ENCODE measurements at regions not wholly inside any gene's neighbourhood (a gene's known extent, or its start where the extent isn't known, plus 50 kb on each side); places are given as distances from the start of the nearest gene placed in this dataset.

DNA sequence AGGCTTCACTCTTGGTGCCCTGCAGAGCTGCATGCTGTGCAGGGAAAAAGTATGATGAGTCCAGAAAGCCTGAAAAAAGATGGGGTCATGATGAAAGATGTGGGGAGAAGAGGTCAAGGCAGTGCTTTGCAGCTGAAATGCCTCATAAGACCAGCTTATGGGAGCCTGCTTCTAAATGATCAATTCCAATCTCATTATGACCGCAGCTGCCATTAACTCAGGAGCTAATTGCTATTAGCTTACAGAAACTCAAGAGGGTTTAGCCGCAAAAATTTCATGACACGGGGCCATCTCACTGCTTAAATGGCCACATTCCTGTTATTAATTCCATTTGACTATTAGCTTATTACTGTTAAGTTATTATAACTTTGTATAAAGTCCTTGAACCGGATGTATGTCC is 502.9 kb upstream of the ZMIZ1 start:
- peaks cover under 1% of the 10 kb centered on the region for H3K4me1 Mint-ChIP-seq

DNA sequence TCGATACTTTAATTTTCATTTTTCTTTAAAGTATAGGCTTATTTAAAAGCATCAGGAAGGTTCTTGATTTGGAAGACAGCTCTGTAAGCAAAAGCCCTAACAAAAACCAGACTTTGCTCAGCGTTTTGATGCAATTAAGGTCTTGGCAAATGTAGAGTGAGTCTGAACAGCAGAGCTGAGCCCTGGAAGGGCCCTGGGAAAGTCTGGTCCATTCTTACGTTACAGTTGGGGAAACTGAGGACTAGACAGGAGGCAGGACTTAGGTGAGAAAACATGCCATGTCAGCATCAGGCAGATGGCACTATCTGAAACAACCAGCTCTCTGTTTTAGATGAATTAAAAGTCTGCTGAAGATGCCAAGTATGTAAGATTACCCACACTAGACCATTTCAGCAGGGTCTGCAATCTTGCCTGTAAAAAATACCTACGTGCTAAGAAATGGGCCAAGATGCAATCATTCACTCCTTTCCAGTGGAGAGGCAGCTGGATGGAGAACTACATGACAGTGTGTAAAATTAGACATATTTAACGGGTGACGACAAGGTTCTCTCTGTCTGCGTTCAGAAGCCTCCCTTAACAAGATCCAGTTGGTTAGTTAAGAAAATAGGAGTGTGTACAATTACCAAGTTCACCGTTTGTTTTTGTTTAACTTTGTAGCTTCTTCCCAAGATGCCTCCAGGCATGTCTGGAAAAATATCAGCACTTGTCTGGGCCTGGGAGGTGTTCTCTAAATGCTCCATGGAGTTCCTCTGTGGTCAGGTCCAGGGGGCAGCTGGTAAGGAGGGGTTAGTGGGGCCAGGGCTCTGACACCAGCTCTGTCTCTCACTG is 502.3 kb upstream of the ZMIZ1 start:
- Mint-ChIP-seq H3K9me3 (peaks cover 3% of the 10 kb centered on the region), H3K27ac (no peak overlapping the region), H3K27me3 (peaks cover 3% of the 10 kb centered on the region), H3K4me1 (peaks cover 1% of the 10 kb centered on the region), H3K4me3 (no peak overlapping the region), H3K36me3 (ENCODE audit: low read depth) (no peaks in the 10 kb centered on the region)
- intact Hi-C loops (cut with micrococcal nuclease) = no loop called here
- no peak for DNase-seq

More for the DNA sequence above, 502.9 kb upstream of the ZMIZ1 start:
- no peak for DNase-seq
- peaks cover 3% of the 10 kb centered on the region for H3K9me3 Mint-ChIP-seq
- H3K27me3 Mint-ChIP-seq = peaks cover 3% of the 10 kb centered on the region
- no peak overlapping the region for H3K4me3 Mint-ChIP-seq
- no peaks in the 10 kb centered on the region for H3K36me3 Mint-ChIP-seq (ENCODE audit: low read depth)
- intact Hi-C loops (cut with micrococcal nuclease) = no loop called here
- no peak overlapping the region for H3K27ac Mint-ChIP-seq

DNA sequence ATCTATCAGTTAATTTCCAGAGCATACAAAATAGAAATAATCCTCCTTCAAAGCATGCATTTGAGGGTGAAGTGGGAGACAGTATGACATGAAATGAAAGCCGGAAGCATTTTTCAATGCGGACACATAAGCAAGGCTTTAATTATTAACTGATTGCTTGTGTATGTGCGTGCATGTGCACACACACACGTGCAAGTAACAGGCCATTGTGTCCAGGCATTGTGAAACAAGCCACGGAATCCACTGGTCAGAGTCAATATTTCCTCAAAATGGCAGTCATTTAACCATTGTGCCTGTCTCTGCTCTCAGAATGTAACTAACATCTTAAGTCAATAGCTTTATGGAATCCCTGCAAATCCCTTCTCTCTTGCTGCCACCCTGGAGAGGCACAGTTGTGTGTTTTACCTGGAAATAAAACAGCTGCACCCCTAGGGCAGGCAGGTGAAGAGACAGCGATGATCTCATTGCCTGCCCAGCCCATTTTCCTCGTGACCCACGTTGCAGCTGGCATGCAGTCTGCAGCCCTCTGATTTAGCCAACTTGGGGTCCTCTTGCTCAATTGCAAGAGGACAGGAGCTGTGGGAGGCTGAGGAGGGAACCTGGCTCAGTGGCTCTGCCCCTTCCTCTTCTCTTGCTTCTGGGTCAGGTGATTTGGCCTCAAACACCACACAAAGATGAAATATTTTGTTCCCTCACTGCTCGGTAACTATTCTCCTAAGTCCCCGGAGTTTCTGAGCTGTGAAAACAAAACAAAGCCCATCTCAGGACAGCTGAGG is 500.9 kb upstream of the ZMIZ1 start:
- DNase-seq = no peak

DNA sequence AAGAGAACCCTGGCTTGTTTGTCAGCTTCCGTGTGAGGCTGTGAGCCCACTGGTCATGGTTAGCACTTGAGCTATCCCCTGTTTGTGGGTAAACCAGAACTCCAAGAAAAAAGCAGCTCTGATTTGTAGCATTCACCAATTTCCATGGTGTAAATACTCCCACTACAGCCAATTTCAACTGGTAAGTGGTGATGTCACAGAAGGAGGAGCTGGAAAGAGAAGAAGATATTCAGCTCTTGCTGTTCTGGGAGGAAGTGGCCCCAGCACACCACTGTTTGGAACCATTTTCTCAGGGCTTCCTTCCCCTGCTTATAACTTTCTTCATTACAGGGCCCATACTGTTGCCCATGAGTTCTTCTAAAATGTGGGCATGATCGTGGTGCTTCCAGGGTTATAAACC is 500.1 kb upstream of the ZMIZ1 start:
- Mint-ChIP-seq H3K4me3 (no peak overlapping the region), H3K27me3 (peaks cover 3% of the 10 kb centered on the region), H3K36me3 (ENCODE audit: low read depth) (no peaks in the 10 kb centered on the region), H3K9me3 (peaks cover 3% of the 10 kb centered on the region), H3K4me1 (peaks cover 1% of the 10 kb centered on the region), H3K27ac (no peak overlapping the region)
- intact Hi-C loops (cut with micrococcal nuclease) = no loop called here
- DNase-seq = no peak

More for the DNA sequence above, 500.9 kb upstream of the ZMIZ1 start:
- intact Hi-C loops (cut with micrococcal nuclease) = no loop called here
- peaks cover 3% of the 10 kb centered on the region for H3K9me3 Mint-ChIP-seq
- H3K4me3 Mint-ChIP-seq = no peak overlapping the region
- peaks cover 3% of the 10 kb centered on the region for H3K27me3 Mint-ChIP-seq
- peaks cover 1% of the 10 kb centered on the region for H3K4me1 Mint-ChIP-seq
- no peaks in the 10 kb centered on the region for H3K36me3 Mint-ChIP-seq (ENCODE audit: low read depth)
- no peak overlapping the region for H3K27ac Mint-ChIP-seq

DNA sequence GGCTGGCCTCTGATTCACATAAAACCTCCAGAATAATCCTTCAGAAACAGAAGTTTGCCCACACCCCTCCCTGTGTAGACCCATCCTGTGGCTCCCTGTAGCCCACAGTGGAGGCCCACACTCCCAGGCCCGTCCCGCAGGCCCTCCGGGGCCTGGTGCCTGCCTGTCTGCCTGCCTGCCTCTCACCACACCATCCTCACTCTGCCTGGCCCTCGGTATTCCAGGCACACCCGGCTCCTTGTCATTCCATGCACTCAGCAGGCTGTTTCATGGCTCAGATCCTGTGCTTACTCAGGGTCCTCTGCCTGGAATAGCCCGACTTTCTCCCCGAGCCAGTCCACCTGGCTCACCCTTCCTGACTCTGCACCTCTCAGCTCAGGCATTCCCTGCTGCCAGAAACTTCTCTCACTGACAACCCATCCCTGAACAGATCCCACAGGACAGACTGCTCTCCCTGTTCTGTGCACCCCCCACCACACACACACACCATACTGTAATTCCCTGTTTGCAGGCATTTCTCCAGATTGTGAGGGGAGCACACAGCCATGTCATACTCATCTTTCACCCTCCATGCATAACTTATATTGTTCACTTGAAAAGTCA is 498.0 kb upstream of the ZMIZ1 start:
- Mint-ChIP-seq H3K4me3 (no peak overlapping the region), H3K9me3 (peaks cover 3% of the 10 kb centered on the region), H3K36me3 (ENCODE audit: low read depth) (no peaks in the 10 kb centered on the region), H3K27me3 (no peaks in the 10 kb centered on the region), H3K4me1 (peaks cover 1% of the 10 kb centered on the region), H3K27ac (peak overlapping the region; percentile 34)
- intact Hi-C loops (cut with micrococcal nuclease) = loop anchor here (10.0 kb wide), 1 partner anchor 526 kb away; no protein-coding TSS in a partner anchor
- no peak for DNase-seq

DNA sequence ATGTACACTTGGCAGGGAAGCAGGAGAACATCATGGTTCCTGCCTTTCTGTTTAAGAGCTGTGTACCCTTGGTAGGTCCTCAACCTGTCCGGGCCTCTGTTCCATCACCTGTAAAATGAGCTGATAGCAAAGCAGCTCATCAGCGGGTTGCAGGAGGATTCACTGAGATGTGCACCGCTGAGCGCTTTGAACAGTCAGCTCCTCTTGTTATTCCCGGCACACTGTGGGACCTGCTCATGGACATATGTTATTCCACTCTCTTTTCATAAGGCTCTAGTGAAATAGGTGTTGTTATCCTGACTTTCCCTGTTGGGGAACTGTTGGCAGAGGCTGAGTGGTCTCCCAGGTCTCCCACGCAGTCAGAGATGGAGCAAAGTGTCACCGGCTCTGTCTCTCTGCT is 497.5 kb upstream of the ZMIZ1 start:
- no peak overlapping the region for H3K4me3 Mint-ChIP-seq
- H3K27me3 Mint-ChIP-seq = no peaks in the 10 kb centered on the region
- no peaks in the 10 kb centered on the region for H3K36me3 Mint-ChIP-seq (ENCODE audit: low read depth)
- H3K27ac Mint-ChIP-seq = no peak overlapping the region
- H3K9me3 Mint-ChIP-seq = peaks cover 3% of the 10 kb centered on the region
- DNase-seq = no peak
- peaks cover 1% of the 10 kb centered on the region for H3K4me1 Mint-ChIP-seq
- intact Hi-C loops (cut with micrococcal nuclease) = loop anchor here (10.0 kb wide), 1 partner anchor 526 kb away; no protein-coding TSS in a partner anchor

DNA sequence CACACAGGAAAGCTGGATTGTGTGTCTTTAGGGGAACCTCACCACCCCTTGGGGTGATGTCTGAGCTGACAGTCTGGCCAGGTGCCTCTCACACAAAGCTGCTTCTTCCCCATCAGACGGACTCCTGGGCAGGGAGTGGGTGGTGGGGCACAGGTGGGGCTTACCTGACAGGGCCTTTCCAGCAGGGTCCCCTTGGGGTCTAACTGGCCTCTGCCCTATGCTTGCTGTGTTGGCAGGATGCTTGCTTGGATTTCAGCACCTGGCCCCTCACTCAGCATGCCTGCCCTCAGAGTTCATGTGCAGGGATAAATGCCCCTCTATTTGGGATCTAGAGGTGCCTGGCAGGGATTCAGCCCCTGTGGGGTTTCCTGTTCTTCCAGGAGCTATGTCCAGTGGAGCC is 496.9 kb upstream of the ZMIZ1 start:
- intact Hi-C loops (cut with micrococcal nuclease) = loop anchor here (10.0 kb wide), 1 partner anchor 527 kb away; no protein-coding TSS in a partner anchor
- no peak overlapping the region for H3K4me3 Mint-ChIP-seq
- H3K4me1 Mint-ChIP-seq = peaks cover 1% of the 10 kb centered on the region
- no peaks in the 10 kb centered on the region for H3K27me3 Mint-ChIP-seq
- peaks cover 3% of the 10 kb centered on the region for H3K9me3 Mint-ChIP-seq
- H3K27ac Mint-ChIP-seq = no peak overlapping the region
- H3K36me3 Mint-ChIP-seq (ENCODE audit: low read depth) = no peaks in the 10 kb centered on the region
- no peak for DNase-seq

DNA sequence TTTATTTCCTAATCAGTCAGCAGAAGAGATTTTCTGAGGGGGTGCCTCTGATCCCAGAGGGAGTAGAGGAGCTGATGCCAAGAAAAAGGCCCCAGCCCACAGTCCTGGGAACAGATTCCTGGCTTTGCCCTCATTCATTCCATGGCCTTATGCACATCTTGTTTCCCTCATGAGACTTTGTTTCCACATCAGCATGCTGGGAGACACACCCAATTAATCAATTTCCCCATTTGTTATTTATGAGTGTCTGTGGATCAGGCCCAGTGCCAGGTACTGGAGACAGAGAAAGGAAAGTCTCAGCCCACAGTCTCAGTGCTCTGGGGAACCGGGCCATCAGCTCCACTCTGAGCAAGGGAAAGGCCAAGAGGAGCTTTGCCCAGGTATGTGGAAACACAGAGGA is 496.2 kb upstream of the ZMIZ1 start:
- no peak overlapping the region for H3K27ac Mint-ChIP-seq
- no peaks in the 10 kb centered on the region for H3K27me3 Mint-ChIP-seq
- DNase-seq = no peak
- peaks cover 1% of the 10 kb centered on the region for H3K4me1 Mint-ChIP-seq
- H3K4me3 Mint-ChIP-seq = no peak overlapping the region
- H3K36me3 Mint-ChIP-seq (ENCODE audit: low read depth) = no peaks in the 10 kb centered on the region
- intact Hi-C loops (cut with micrococcal nuclease) = loop anchor here (10.0 kb wide), 1 partner anchor 528 kb away; no protein-coding TSS in a partner anchor
- peaks cover 3% of the 10 kb centered on the region for H3K9me3 Mint-ChIP-seq

DNA sequence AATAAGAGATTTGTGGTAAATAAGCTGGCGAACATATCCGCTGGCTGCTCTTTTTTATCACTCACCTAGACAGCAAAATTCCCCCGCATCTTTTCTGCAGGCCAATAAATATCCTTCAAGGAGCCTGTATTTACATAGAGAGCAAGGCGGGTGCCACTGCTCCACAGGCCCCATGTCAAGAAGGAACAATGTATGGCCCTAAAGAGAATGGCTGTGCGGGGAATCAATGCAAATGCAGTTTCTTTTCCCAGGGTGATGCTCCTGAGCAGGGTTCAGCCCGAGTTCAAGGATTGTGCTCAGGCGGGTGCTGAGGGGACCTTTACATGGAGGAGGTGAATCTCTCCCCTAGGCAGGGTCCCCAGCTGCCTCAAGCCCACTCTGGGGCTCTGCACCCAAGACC is 494.2 kb upstream of the ZMIZ1 start:
- no peaks in the 10 kb centered on the region for H3K36me3 Mint-ChIP-seq (ENCODE audit: low read depth)
- H3K27me3 Mint-ChIP-seq = no peaks in the 10 kb centered on the region
- H3K4me3 Mint-ChIP-seq = no peak overlapping the region
- H3K9me3 Mint-ChIP-seq = no peaks in the 10 kb centered on the region
- intact Hi-C loops (cut with micrococcal nuclease) = loop anchor here (10.0 kb wide), 1 partner anchor 530 kb away; no protein-coding TSS in a partner anchor
- no peak overlapping the region for H3K27ac Mint-ChIP-seq
- no peak for DNase-seq
- H3K4me1 Mint-ChIP-seq = peaks cover 14% of the 10 kb centered on the region

DNA sequence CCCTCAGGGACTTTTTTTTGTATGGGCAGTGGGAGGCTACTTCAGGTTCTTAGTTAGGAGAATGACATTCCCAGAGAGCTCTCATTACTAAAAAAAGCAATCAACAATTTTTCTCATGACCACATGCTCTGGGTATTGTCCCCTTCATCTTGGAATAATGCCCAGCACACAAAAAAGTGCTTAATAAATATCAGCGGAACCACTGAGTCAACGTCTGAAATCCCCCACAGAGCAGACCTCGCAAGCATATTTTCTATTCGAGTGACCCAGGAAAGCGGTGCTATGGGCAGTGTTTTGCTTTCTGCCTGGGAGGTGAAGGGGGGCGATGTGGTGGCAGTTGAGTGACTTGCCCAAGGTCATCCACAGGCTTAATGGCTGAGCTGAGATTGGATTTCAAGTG is 493.4 kb upstream of the ZMIZ1 start:
- H3K27ac Mint-ChIP-seq = no peak overlapping the region
- no peaks in the 10 kb centered on the region for H3K9me3 Mint-ChIP-seq
- no peaks in the 10 kb centered on the region for H3K36me3 Mint-ChIP-seq (ENCODE audit: low read depth)
- intact Hi-C loops (cut with micrococcal nuclease) = loop anchor here (5.0 to 10.0 kb wide), 3 partner anchors 33 to 757 kb away; no protein-coding TSS in a partner anchor
- no peak overlapping the region for H3K4me3 Mint-ChIP-seq
- H3K4me1 Mint-ChIP-seq = peaks cover 15% of the 10 kb centered on the region
- DNase-seq = no peak
- no peaks in the 10 kb centered on the region for H3K27me3 Mint-ChIP-seq

DNA sequence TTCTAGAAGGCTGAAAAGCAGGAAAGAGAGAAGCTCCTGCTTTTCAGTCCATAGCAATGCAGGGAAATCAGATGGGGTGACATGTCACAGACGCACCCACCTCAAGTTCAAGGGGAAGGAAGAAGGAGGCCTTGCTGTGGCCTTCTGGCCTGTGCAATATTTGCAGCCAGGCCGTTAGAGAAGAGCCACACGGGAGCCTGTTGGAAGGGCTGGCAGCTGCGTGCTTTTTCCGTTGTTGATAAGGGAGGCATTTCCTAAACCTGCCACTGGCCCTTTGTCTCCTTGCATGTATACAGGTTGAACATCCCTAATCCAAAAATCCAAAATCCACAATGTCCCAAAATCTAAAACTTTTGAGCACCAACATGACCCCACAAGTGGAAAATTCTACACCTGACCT is 492.5 kb upstream of the ZMIZ1 start:
- no peaks in the 10 kb centered on the region for H3K27me3 Mint-ChIP-seq
- no peaks in the 10 kb centered on the region for H3K9me3 Mint-ChIP-seq
- H3K36me3 Mint-ChIP-seq (ENCODE audit: low read depth) = no peaks in the 10 kb centered on the region
- intact Hi-C loops (cut with micrococcal nuclease) = loop anchor here (5.0 to 10.0 kb wide), 3 partner anchors 34 to 756 kb away; no protein-coding TSS in a partner anchor
- no peak overlapping the region for H3K4me3 Mint-ChIP-seq
- H3K27ac Mint-ChIP-seq = no peak overlapping the region
- H3K4me1 Mint-ChIP-seq = peaks cover 14% of the 10 kb centered on the region
- DNase-seq = no peak

DNA sequence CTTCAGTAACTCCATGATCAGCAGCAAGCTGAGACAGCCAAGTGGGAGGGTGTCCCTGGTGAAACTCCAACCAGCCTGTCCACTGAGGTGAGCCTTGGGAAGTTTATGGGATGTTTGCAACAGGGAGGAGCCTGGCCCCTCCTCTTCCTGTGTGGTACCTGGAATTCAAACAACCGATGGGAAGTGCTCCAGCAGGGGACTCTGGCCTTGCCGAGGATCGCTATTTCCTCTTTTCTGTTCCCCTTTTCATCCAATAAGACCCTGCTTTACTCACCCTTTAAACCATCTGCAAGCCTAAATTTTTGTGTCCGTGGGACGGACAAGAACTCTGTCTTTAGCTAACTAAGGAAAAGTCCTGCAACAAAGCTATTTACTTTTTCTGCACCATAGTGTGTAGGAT is 491.1 kb upstream of the ZMIZ1 start:
- H3K4me1 Mint-ChIP-seq = peaks cover 14% of the 10 kb centered on the region
- H3K36me3 Mint-ChIP-seq (ENCODE audit: low read depth) = no peaks in the 10 kb centered on the region
- DNase-seq = no peak
- no peaks in the 10 kb centered on the region for H3K27me3 Mint-ChIP-seq
- no peaks in the 10 kb centered on the region for H3K9me3 Mint-ChIP-seq
- H3K4me3 Mint-ChIP-seq = no peak overlapping the region
- intact Hi-C loops (cut with micrococcal nuclease) = loop anchor here (2.0 to 10.0 kb wide), 4 partner anchors 25 to 755 kb away; no protein-coding TSS in a partner anchor
- no peak overlapping the region for H3K27ac Mint-ChIP-seq

DNA sequence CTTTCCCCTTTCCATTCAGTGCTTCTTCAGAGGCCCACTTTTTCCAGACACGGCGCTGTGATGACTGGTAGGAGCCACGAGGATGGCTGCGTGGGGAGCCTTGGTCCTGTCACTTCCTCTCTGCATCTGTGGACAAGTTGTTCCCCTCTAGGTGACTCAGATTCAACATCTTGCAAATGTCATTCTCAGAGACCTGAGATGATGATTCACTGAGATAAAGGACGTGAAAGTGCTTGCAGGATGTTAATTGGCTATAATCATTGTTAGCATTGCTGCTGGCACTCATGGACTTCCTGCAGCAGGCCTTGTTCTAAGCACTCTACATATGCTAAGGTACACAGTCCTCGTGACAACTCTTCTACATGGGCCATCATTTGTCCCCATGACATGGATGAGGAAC is 489.8 kb upstream of the ZMIZ1 start:
- peak; percentile 77 for DNase-seq
- Mint-ChIP-seq H3K4me1 (peaks cover 14% of the 10 kb centered on the region), H3K27me3 (no peaks in the 10 kb centered on the region), H3K4me3 (peak overlapping the region; percentile 31), H3K9me3 (no peaks in the 10 kb centered on the region), H3K36me3 (ENCODE audit: low read depth) (no peaks in the 10 kb centered on the region), H3K27ac (peak overlapping the region; percentile 93)
- intact Hi-C loops (cut with micrococcal nuclease) = loop anchor here (1.0 to 10.0 kb wide), 5 partner anchors 24 to 753 kb away; no protein-coding TSS in a partner anchor

Data from activated CD4-positive, alpha-beta T cell treated with anti-CD3 and anti-CD28 coated beads, Interleukin-2, amount 10 ng/mL, durations not matched to agents 24 days and 14 days (primary cell).